ENCODE measurements at regions not wholly inside any gene's neighbourhood (a gene's known extent, or its start where the extent isn't known, plus 50 kb on each side); places are given as distances from the start of the nearest gene placed in this dataset.

DNA sequence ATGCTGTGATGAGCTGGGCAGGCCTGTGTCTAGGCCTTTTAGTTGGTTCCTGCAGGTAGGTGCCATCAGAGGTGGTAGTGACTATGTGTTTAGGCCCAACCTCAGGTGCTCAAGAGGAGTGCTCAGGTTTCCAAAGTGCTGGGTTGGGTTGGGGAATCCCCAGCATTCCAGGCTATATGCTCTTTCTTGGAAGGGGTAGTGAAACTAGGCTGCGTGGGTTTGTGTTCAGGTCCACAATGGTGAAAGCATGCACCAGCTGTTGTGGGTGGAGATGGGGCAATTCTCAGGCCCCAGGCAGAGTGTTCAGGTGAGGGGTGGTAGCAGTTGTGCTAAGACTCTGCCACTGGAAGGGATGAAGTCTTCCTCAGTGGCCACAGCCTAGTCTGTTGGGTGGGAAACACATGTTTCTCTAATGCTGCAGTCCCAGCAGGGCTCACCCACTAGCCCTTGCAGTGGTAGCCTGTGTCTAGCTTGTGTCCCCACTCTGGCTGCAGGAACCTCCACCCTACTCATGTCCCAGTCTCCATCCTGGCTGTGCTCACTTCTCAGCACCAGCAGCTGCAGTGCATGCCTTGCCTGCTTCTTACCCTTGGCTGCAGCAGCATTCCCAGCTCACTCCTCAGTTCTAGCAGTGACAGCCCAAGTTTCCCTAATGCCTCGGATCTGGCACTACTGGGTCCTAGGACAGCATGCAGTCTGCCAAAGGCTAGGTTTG, 78.9 kb downstream of the FAM170A start:
- TF ChIP-seq, protein P1, sequence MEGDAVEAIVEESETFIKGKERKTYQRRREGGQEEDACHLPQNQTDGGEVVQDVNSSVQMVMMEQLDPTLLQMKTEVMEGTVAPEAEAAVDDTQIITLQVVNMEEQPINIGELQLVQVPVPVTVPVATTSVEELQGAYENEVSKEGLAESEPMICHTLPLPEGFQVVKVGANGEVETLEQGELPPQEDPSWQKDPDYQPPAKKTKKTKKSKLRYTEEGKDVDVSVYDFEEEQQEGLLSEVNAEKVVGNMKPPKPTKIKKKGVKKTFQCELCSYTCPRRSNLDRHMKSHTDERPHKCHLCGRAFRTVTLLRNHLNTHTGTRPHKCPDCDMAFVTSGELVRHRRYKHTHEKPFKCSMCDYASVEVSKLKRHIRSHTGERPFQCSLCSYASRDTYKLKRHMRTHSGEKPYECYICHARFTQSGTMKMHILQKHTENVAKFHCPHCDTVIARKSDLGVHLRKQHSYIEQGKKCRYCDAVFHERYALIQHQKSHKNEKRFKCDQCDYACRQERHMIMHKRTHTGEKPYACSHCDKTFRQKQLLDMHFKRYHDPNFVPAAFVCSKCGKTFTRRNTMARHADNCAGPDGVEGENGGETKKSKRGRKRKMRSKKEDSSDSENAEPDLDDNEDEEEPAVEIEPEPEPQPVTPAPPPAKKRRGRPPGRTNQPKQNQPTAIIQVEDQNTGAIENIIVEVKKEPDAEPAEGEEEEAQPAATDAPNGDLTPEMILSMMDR (conservative IDR thresholded peaks at IDR 0.05; ENCODE audit: low read depth, low read length) = no peak
- TF ChIP-seq EZH2 (IDR thresholded peaks at IDR 0.05; ENCODE audit: borderline replicate concordance, low read depth, low read length, poor library complexity, severe bottlenecking) = no peak
